Right lobe of liver (tissue), 4 donors: ENCODE measurements at regions not wholly inside any gene's neighbourhood (a gene's known extent, or its start where the extent isn't known, plus 50 kb on each side); places are given as distances from the start of the nearest gene placed in this dataset.

ENCODE experiments used
- CTCF ChIP-seq, 4 donors: fragments of 200-600 bp in 3 of 4; fragments of 450-650 bp in 1 of 4; IDR thresholded peaks; one replicate each; pipeline versions ENCODE4 v1.5.1 to v1.8.0; 2016 to 2022; ENCODE audit warnings: antibody characterized with exemption in 4 of 4, mild to moderate bottlenecking in 2 of 4
- POLR2A ChIP-seq: fragments of 450-650 bp; IDR thresholded peaks from one replicate; pipeline ENCODE4 v1.6.1; 2017; ENCODE audit warnings: antibody characterized with exemption, mild to moderate bottlenecking
- donor health status: DM: no; HTN: no; CAD: no.
- donor health status: DM: no; HTN: no; CAD: no.
- donor health status: DM: no; HTN: yes; CAD: no.

- no peak for TF ChIP-seq CTCF (IDR thresholded peaks at IDR 0.05)
- TF ChIP-seq POLR2A: no peak
Observed at GRCh38 chr3:66609660-66610561, 109.1 kb upstream of the LRIG1 start.
